ENCODE measurements at regions not wholly inside any gene's neighbourhood (a gene's known extent, or its start where the extent isn't known, plus 50 kb on each side); places are given as distances from the start of the nearest gene placed in this dataset.

- TF ChIP-seq CTCF (IDR thresholded peaks at IDR 0.05), result no peak
Measured at GRCh38 chr13:43965459-43965845, 85.7 kb downstream of the LACC1 start.

GRCh38 chr13:43977911-43978310, 98.2 kb downstream of the LACC1 start:
- no peak for TF ChIP-seq CTCF (IDR thresholded peaks at IDR 0.05)

GRCh38 chr13:43978688-43979087, 99.0 kb downstream of the LACC1 start:
- no peak for TF ChIP-seq CTCF (IDR thresholded peaks at IDR 0.05)

GRCh38 chr13:43979492-43979891, 99.8 kb downstream of the LACC1 start:
- TF ChIP-seq CTCF (IDR thresholded peaks at IDR 0.05), result no peak

- TF ChIP-seq CTCF (IDR thresholded peaks at IDR 0.05), result no peak
Measured at GRCh38 chr13:43980587-43980986, 100.9 kb downstream of the LACC1 start.

GRCh38 chr13:43981091-43981490, 101.4 kb downstream of the LACC1 start:
- TF ChIP-seq CTCF (IDR thresholded peaks at IDR 0.05), result no peak

- TF ChIP-seq CTCF (IDR thresholded peaks at IDR 0.05), result no peak
Measured at GRCh38 chr13:43981512-43982301, 102.0 kb downstream of the LACC1 start.

GRCh38 chr13:43983373-43983772, 103.7 kb downstream of the LACC1 start:
- TF ChIP-seq CTCF (IDR thresholded peaks at IDR 0.05), result no peak

Measured in LNCAP (cell line).